Hindlimb muscle (tissue), 1 donor: ENCODE measurements at regions not wholly inside any gene's neighbourhood (a gene's known extent, or its start where the extent isn't known, plus 50 kb on each side); places are given as distances from the start of the nearest gene placed in this dataset.
A peak's percentile ranks its signal among the peaks of the same experiment; 100 is the strongest.

Experiments
- DNase-seq: peaks from one replicate; pipeline ENCODE4 v3.0.0-alpha.2; 2013

DNA sequence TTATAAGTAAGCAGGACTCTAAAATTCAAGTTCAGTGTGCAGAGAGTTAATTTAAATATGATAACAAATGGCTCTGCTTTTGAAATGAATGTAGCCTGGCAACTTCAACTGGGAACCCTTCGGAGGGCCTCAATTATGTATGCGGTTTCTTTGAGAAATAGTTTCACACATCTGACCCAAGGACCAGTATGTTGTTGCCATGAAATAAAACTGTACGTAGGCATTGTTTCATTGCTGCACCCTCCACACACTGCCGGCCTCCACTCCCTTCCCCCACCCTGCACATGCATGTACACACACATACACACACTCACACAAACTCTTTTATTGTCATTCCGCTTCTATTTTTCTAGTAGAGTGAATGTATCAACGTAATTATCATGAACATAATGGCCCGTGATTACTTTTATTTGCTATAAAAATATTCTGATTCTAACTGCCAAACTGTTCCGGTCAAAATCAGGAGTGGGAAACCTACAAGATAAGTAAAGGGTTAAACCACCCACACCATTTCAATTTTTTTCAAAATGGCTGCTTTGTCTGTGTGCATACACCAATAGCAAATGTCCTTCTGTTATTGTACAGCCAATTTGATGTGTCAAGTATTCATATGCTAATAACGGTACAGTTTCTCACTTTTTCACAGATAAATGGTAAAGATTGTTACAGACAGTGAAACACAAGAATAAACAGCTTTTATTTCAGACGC, 215.5 kb upstream of the TMEM161B start:
- no peak for DNase-seq

DNA sequence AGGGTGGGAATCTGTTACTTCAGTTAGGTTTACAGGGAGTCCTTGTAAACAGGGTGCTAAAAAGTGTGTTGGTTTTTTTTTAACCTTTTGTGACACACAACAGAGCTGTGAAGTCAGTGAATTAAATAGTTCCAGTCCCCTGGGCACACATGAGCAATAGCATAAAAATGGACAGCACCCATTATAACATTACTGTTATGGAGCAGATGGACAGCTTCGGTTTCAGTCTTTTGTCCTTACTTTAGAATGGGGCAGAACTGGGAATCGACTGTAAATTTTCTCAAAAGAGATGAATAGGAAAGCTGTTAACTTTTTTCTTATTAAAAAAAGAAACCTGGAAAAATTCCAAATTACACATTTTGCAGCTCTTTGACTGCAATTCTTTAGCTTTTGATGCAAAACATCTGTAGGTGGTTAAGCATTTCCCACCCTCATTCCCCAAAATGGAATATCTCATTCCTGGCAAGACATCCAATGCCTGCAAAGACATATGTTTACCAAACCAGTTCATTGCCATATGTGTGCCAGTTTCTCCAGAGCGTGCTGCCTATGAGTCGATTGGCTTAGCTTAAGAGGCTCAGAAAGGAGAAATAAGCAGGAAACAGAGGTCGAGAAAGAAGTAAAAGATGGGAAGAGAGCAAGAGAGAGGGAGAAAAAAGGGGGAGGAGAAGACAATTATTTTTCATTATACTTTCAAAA, 212.3 kb upstream of the TMEM161B start:
- no peak for DNase-seq

DNA sequence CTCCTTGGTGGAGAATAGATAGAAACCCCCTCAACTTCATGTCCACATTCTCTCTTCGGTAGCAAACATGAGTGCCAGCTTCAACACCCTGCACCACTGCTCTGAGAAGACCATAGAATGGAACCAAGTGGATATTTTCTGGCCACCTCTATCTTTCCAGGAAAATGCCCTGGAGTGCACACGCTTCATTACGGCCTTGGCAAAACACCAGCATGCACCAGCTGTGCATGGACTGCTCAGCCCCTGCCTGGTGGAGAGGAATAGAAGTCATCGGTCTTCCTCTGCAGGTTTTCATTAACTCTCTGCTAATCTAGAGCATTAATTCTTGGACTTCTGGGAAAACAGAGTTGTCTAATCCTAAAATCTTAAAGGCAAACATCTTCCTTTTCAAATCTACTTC, 211.6 kb upstream of the TMEM161B start:
- peak; percentile 24 for DNase-seq

DNA sequence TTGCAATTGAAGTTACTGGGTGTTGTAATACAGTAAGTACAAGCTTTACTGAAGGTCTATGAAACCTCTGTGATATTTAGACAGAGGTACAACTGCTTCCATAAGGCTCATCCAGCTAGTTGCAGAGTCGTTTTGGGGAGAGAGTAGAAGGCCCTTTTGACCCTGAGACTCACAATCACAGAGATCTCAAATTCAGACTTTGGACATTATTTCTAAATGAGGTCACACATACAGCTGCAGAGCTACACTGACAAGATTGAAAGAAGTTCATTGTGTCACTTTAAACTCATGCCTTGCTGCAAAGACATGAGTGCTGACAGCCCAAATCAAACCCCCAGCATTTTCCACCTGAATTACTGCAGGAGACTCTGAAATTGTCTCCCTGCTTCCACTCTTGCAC, 205.9 kb upstream of the TMEM161B start:
- no peak for DNase-seq

DNA sequence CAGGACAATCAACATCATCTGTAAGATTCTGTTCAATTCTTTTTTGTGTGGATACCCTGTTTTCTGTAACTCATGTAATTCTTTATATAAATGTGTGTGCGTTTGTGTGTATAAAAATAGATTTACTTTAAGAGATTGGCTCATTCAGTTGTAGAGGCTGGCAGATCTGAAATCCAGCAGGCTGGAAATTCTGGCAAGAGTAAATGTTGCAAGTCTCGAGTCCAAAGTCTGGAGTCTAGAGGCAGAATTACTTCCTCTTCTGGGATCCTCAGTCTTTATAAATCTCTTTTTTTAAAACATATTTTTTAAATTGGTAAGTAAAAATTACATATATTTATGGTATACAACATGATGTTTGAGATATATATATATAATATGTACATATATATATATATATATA, 202.1 kb upstream of the TMEM161B start:
- no peak for DNase-seq

DNA sequence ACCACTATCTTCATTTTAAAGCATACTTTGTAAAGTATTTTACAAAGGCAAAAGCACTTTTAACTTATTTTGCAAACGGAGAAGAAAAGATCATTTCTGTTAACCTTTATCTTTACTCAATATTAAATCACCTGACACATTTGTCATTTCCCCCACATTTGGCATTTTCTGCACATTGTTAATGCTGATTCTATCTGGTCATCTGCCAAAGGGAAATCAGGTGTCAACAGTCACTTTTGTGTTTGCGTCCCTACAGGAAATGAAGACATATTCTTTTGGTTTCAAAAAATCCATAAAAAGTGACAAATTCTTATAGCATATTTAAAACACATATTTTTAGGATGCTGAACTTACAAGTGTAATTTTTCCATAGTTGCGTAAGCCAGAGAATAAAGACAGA, 191.3 kb upstream of the TMEM161B start:
- DNase-seq = no peak

DNA sequence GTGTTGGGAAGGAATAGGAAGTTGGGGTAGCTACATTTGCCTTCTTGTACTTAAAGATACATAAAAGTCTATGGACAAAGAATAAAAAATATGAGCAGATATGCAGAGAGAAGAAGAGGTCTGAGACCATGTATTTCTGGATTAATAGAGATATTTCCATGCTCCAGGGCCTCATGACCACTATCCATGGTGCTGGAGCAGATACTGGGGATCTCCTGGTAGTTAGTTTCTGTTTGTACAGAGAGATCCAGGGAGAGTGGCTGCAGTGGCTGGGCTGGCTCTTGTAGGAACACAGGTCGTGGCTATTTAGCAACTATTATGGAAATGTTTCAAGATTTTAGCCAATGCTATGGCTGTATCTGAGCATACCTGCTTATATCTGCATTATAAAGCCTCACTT, 184.2 kb upstream of the TMEM161B start:
- no peak for DNase-seq

DNA sequence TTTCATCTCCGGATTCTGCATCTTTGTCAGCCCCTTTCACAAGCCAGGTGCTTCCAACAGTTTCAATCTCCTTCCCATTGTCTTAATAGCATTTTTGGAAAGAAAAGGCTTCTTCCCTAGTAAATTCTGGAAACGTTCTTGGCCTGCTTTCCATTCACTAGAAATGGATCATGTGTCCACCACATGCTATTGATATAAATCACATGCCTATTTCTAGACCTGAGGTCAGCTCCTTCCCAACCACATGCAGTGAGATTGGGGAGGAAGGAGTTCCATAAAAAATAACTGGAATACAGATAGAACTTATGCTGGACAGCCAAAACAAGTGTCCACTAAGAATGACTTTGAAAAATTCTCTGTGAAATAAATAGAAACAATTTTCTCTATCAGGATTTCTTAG, 181.6 kb upstream of the TMEM161B start:
- no peak for DNase-seq

DNA sequence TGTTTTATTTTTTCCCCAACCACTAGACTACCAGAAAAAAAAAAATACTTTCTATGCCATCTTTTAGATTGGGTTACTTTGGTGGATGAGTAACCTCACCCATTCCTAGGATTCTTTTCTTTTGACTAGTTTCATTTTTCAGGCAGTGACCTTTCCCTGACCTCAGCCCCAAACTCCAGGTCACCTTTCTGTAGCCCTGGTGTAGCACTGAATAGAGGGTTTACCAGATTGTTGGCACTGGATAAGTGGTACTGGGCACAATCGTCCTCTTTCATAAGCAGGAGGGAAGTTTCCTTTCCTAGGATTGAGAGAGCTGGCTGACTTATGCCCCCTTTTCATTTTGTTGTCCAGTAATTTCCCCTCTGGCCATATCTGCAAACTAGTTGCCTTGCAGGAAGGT, 169.4 kb upstream of the TMEM161B start:
- no peak for DNase-seq

DNA sequence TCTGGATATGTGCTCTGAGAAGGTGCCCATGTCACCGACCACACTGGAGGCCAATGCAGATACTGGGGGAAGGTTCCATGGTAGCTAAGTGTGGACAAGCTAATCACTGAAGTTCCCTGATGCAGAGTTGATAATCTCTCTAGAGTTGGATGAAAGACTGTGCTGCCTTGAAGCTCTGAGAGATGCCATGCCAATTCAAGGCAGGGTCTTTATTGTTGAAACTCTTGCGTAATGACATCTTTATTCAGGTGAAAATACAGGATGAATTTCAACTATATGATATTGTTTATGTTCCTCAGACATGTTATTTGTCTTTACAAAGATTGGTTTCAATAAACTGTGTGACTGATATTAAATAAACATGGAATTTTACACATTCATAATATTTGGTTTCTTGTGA, 167.6 kb upstream of the TMEM161B start:
- DNase-seq = no peak

DNA sequence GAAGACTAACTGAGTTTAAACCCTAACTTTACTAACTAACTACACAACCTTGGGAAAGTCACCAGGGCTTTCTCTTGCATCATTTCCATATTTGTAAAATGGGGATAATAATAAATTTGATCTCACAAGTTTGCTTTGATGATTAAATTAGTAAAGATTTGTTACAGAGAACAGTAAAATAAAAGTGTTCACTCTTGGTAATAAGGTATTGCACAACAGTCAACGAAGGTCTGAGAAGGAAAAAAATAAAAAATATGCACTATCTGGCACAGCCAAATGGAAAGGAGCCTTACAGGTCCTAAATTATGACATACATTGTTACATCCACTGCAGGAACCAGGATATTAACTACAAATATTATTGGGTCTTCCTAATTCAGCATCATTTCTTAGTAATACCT, 160.0 kb upstream of the TMEM161B start:
- DNase-seq = no peak

DNA sequence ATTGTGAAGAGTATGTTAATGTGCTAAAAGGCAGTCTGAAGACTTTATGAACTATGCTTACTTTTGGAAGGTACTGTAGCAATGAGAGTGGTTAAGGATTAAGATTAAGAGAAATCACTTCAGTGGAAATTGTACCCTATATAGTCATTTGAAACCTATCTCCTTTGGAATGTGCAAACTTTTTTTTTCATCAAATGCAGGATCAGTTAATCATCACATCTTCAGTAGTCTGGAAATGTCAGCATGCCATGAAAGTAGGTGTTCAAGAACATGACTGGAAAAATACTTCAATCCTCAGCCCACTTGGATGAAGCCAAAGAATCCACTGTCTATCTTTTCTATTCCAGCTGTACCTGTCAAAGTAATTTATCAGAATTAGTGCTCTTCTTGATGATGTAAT, 157.8 kb upstream of the TMEM161B start:
- DNase-seq = no peak

DNA sequence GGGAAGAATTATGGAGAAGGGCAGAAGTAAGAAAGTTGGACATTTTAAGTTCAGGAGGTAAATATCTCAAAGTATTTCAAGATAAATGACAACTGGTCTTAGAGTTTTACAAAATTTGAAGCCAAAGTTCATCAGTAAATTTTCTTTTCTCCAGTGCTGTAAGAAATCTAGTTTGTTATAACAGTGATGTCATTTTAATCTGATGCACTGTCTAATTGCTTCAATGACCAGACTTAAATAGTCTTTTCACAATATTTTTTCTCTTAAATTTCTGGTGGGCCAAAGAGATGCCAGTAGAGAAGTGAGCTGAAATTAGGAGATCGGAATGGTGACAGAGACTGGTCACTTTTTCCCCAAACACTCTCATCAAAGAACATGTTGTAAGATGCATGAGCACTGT, 156.5 kb upstream of the TMEM161B start:
- no peak for DNase-seq

DNA sequence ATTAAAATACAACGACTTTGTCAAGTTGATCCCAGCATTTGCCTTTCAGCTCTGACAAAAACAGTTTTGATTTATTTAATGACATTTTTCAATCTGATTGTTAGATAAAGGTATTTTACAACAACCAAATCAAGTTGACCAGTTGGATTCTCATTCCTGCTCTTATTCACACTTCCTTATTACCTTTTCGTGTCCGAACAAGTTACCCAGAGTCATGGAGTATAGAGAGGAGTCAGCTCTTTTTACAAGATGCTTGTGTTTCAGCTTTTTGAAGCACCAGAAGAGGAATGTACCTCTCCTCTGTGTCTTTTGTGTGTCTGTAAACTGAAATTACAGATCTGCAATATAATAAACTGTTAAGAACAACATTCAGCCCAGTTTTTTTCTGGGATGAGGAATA, 151.3 kb upstream of the TMEM161B start:
- no peak for DNase-seq

DNA sequence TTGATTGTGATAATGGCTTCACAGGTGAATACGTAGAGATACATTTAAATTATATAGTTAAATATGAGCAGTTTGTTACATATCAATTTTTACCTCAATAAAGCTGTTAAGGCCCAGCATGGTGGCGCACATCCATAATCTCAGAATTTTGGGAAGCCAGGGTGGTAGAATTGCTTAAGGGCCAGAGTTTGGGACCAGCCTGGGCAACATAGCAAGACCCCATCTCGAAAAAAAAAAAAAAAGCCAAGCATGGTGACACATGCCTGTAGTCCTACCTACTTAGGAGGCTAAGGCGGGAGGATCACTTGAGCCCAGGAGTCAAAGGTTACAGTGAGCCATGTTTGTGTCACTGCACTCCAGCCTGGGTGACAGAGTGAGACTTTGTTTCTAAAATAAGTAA, 138.7 kb upstream of the TMEM161B start:
- no peak for DNase-seq

DNA sequence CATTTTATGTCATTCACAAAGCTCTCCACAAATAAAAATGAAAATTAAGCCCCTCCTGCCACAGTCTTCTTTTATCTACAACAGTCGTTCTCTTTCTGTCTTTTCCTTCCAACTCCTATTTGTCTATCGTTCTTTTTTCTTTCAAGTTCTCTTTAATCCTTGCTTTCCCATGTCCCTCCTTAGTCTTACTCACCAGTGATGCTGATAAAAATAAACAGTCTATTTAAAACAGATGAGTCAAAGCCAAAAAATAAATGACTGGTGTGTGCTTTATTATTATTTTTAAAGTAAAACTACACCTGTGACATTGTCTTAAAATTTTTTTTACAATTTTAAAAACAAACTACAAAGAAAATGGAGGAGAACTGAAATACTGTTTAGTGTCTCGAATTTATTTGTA, 137.1 kb upstream of the TMEM161B start:
- DNase-seq = no peak

DNA sequence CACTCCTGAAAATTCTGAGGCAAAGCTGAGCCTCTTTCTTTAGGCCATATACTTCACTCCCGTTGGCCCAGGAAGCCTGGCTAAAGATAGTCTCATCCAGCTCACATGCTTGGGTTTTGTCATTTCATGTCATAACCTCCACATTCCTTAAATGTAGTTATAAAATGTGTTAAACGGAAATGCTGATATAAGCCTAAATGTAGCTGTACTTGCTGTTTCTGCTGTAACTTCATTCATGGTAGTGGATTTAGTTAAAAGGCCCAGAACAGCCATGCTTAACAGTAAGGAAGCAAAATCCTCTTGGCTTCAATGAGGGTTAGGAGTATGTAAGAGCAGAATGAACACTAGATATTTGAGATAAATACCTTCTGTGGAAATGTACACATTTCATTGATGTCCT, 135.8 kb upstream of the TMEM161B start:
- no peak for DNase-seq

DNA sequence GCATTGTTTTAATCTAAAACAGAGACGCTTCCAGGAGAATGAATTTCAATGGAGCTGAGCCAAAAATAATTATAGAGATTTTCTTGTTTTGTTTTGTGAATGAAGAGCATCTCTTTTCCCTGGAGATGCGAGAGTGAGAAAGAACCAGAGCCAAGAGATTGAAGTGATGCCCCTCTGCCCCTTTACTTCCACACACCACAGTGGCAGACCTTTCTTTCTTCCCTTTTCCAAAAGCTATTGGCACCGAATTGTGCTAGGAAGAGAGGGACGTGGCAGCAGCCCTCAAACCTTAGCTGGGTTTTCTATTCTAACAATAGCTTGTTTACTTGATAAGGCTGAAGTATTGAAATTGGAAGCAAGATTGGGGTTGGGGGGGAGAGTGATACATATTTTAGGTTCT, 133.0 kb upstream of the TMEM161B start:
- DNase-seq = no peak

DNA sequence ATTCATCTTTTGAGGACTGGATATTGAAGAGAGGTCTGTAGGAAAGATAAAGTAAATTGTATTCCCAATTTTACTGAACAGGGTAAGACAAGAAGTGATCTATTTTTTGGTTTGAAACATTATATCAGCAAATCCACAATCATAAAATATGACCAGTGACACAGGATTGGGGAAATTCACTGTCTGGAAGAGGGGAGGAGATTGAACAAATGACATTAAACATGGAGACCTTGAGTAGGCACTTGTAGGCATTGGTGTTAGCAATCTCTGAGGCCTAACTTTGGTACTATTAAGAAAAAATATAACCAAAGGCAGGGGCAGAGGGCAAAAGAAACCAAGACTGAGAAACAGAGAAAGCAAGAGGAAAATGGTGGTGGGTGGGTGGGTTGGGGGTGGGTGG, 132.6 kb upstream of the TMEM161B start:
- DNase-seq = no peak

DNA sequence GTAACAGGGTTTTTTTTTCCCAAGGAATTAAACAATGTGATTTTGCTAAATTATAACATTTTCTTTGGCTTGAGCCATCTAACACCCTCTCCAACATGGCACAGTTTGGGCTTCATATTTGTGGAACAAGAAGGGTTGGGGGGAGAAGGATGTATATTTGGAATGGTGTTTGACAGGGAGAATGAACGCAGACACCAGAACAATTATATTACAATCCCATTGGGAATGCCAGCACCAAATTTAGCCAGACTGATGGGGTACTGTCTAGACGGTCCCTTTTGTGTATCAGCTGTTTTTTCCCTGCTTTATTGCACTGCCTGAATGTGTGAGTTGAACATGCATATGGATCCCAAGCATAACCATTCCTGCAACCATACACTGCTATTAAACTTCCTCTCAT, 130.9 kb upstream of the TMEM161B start:
- DNase-seq = no peak

DNA sequence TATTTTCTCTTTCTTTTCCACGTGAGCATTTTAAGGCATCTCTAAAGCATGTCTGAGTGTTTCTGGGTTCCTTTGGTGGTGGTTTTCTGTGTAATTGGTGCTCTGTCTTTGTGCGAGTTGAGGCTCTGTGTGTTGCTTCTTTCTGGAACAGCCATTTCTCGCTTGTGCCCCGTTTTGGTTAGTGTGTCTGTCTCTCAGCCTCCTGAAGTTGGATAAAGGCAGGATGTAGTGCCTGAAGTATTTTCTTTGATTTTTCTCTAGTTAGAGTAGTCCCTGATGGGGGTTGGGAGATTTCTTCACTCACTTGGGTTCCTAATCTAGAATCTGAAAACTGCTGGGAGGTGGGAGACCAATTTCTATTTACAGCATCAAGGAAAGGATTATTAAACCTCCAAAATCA, 129.7 kb upstream of the TMEM161B start:
- DNase-seq = no peak

DNA sequence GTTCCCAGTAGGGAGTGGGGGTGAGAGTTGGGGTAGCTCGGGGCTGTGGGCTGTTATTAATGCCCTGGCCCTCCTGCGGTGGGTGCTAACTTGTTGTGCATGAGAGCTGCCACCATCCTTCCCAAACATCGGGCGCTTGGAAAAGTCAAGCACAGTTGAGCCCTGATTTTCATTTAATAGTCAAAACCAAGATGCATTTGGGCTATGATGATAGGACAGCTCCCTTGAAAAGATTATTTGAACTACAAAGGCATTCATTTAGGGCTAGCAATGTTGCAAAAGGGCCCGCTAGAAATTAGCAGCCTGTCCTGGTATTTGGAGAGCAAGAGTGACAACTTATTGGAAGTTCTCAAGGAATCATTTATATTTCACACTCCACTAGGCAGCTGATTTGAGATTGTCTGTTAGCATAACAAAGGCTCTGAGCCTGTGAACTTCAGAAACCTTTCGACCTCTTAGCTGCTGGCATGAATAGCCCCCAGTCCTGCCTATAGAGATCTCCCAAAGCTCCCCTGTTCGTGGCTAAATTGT, 128.2 kb upstream of the TMEM161B start:
- no peak for DNase-seq

DNA sequence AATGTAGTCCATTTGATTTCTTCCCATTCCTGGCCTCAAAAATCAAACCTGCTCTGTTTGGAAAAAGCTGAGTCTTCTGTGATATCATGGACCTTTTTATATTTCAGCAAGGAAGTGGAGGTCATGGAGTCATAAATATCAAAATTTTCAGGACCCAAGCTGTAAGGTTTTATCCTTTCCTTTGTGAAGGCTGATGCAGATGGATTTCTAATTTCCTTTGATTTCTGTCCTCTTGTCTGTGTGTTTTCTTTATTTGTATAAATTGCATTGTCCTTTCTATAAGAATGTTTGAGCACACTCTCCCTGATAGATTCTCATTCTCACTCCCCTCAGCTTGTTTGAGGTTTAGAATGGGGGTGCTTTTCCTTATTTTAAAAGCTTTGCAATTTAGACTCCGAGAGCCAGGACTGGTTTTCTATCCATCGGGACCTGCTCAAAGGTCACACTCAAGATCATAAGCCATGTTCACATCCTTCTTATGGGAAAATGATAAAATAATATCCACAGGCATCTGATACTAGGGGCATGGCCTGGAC, 127.4 kb upstream of the TMEM161B start:
- no peak for DNase-seq

DNA sequence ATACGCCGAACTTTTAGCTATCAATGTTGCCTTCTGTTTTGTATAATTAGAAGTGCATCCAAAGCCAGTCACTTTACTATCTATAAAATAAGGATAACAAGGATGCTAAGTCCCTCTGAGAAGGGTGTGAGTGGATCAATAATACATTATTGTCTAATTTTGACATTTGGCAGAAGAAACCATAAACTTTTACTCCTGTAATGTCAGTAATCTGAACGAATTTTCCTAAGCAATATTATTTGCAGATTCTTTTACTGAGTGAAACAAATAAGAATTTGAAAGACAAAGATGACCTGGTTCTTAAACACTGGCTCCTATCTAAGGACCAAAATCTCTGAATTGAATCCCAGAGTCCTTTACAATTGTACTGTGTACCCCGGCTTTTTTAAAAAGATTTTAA, 126.6 kb upstream of the TMEM161B start:
- no peak for DNase-seq
